ENCODE measurements at regions not wholly inside any gene's neighbourhood (a gene's known extent, or its start where the extent isn't known, plus 50 kb on each side); places are given as distances from the start of the nearest gene placed in this dataset.

DNA sequence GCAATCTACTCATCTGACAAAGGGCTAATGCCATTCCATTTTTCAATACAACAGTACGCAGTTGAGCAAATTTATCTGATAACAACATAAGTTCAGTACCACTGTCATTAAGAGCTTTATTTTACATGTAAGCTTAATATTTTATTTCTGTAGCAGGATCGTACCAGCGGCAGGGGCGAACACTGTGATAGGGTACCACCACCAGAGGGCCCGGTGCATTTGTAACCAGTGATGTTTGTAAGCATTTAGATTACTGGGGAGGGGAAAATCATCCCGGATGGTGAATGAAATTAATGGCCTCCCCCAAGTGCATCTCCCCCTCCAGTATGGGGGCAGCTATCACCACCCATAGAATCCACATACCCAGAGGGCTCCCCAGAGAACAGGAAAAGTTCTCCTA is 179.0 kb downstream of the ADGRA3 start:
- DNase-seq (ENCODE audit: low read depth in 2 of 2): no peak

DNA sequence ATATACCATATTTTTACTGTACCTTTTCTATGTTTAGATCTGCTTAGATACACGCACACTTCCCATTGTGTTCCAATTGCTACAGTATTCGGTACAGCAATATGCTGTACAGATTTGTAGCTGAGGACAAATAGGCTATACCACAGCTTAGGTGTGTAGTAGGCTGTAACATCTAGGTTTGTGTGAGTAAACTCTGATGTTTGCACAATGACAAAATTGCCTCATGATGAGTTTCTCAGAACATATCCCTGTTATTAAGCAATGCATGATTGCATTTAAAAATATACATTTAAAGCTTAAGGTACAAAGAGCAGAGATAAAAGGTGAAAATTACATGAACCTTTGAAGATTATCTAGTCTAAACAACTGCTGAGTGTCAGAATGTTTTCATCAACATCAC is 181.7 kb downstream of the ADGRA3 start:
- DNase-seq (ENCODE audit: low read depth in 2 of 2): no peak

DNA sequence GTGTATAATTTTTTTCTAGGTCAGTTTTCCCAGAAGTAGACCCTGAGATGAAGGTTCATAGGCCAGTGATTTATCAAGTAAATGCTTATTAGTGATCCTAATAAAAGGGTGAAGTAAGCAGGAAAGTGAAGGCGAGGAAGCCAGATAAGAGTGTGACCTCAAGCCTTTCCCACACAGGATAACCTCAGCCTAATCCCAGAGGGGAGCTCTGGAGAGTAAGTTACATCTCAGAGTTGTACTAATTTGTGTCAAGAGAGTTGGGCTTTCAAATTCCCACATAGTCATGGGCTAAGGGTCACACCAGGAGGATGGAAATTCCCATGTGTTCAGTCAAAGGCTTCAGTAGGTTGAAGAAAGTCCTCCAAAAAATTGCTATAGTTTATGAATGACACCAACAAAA is 191.4 kb downstream of the ADGRA3 start:
- no peak for DNase-seq (ENCODE audit: low read depth in 2 of 2)

DNA sequence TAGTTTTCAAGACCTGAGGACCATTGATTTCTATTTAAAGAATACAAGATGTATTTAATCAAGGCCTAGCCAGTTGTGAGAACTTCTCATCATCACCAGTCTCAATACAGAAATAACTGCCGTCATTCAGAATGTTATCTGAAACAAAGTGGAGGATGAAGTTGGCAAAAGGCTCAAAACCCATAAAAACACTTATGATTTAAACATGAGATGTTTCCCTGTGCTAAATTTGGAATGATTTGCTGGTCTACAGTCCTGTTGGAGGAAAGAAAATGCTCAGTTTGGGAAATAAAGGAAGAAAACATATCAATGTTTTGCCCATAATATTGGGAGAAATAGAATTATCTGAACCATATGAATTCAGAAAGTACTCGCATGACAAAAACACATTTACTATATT is 192.2 kb downstream of the ADGRA3 start:
- DNase-seq (ENCODE audit: low read depth in 2 of 2): no peak

DNA sequence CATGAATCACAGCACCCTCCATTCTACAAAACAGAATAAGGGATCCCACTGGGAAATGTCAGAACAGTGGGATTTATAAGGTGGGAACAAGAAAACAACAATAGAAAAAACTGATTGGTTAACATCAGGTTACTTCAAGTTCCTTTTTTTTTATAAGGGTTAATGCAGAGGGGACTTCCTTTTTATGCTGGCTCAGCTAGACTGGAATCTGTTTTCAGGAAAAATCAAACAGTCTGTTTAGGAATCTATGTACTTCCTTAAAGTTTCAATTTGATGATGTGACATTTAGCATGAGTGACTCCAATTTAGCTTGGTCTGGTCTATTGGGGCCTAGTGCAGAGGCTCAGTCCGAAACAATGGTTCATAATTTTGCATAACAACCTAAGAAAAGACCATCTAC is 192.9 kb downstream of the ADGRA3 start:
- DNase-seq (ENCODE audit: low read depth in 2 of 2): no peak

DNA sequence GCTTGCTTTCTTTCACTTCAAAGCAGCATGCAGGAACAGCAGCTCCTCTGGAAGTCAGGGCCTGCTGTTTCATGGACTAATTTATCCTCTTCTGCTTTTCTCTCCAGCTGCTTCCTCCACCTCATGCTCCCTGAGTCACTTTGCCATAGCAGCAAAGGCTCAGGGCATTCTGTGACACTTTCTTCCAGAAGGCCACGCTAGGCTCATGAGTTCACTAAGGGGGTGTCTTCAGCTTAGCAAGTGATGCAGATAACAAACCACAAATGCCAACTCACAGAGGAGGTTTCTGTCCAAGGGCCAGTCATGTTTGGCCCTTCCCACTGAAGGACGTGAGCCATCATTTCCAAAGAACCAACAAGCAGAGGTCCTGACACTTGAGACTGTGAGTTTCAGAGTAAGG is 200.2 kb downstream of the ADGRA3 start:
- DNase-seq (ENCODE audit: low read depth in 2 of 2): no peak

DNA sequence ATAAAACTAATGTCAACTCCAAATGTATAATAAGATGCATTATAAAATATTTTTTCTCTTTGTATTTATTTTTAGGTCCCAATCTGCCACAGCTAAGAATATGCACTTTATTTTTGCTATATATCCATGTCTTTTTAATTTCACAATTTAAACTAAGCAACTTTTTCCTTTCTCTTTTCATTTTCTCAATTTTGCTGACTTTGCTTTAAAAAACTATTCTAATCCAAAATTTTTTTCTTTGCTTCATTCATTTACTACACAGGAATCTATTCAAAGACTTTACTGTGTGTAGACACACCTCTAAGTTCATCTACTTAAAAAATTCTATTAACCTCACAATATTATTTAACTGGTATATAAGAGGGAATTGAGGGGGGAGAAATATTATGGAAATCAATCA is 201.9 kb downstream of the ADGRA3 start:
- no peak for DNase-seq (ENCODE audit: low read depth in 2 of 2)

DNA sequence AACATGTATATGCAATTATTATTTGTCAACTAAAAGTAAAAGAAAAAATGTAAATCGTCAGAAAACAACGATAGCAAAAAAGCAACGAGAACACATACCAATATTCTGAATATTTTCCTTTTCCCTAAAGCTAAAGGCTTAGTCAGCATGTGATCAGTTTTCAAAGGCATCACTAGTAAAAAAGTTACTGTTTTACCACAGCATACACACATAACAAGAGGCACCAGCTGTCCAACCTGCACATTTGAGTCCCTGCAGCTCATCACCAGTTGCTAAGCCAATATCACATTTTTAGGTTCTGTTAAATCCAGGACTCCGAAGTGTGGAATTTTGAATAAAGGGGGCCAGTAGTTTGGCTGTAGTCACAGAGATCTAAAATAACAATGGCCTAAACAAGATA is 203.8 kb downstream of the ADGRA3 start:
- no peak for DNase-seq (ENCODE audit: low read depth in 2 of 2)

DNA sequence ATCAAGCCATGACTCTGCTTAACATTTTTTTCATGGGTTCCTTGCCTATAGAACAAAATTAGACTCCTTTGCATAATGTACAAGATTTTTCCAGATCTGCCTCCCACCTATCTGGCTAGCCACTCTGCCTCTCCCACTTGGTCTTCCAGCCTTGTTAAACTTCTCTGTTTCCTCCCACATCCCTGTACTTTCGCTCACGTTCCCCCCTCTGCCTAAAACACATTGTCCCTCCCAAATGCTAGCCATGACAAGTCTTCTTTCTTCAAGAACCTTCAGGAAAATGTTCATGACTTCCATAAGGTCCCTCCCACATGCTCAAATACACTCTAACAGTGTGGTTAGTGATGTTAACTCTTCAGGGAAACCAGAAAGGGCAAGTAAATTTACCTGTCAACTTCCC is 214.6 kb downstream of the ADGRA3 start:
- no peak for DNase-seq (ENCODE audit: low read depth in 2 of 2)

DNA sequence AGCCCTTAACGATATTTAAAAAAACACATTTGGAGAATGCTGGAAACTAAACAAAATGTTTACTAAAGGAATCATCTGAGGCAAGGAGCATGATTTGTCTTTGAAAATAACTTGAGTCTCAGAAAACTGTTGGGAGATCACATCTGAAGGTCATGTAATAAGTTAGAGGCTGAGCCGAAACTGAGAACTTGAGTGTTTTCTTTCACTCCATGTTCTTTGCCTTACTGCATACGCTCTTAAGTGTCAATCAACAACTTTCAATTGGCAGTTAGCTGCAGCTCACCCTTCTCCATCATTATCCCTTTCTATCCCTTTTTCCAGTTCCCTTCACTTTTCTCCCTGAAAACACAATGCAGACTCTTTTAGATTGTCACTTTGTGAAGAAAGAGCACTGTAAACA is 216.2 kb downstream of the ADGRA3 start:
- no peak for DNase-seq (ENCODE audit: low read depth in 2 of 2)

DNA sequence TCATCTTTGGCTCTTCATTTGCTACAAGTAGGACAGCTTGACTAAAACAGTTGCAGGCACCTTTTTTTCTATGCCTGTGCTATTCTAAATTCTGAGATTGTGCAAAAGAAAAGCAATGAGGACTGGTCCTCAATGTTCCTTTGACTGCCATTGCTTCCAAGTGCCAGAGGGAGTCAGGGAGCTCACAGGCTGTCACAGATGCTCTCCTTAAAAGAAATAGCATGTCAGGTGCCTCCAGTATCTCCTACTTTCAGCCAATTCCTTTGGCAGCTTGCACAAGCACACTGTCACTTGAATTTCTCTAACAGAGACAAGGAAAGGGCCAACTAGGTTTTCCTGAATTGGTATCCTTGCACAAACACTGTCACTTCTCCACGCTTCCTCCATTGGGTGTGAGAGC is 228.2 kb downstream of the ADGRA3 start:
- no peak for DNase-seq (ENCODE audit: low read depth in 2 of 2)

DNA sequence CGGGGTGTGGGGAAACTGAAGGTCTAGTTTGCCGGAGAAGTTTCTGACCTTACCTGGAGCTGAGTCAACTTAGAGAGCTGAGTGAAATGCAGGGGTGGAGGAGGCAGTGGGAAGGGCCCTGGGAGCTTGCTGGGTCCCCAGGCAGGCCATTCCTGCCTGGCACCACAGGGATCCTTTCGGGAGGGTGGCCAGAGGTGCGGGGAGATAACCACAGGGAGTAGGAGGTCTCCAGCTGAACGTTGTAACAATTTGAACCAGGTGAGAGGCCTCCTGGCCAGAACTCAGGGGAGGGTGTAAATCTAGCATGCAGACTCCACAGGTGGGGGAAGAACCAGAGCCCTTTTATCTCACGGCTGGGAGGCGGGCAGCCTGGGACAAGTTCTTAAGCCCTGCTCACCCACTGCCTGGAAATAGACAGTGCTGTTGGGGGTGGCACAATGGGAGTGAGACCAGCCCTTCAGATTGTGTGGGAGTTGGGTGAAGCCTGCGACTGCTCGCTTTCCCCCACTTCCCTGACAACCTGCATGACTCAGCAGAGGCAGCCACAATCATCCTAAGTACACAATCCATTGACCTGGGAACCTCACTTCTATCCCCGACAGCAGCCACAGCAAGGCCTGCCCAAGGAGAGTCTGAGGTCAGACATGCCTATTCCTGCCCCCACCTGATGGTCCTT is 247.4 kb downstream of the ADGRA3 start:
- DNase-seq (ENCODE audit: low read depth in 2 of 2): no peak

DNA sequence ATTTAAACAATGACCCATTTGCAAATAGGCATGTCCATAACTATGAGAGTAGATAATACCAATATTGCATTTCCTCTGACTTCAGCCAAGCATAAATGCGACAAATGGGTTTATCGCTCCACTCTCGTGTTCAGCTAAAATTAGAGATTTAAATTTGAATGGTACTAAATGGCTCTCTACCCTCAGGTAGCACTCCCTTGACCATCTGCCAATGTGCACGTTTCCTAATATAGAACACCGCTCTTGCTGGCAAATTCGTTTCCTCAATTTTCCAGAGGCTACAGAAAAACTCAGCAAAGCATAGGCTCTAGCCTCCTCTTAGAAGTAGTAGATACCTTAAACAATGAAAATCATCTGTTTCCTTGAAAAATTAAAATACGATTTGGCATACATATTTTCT is 251.6 kb downstream of the ADGRA3 start:
- no peak for DNase-seq (ENCODE audit: low read depth in 2 of 2)

DNA sequence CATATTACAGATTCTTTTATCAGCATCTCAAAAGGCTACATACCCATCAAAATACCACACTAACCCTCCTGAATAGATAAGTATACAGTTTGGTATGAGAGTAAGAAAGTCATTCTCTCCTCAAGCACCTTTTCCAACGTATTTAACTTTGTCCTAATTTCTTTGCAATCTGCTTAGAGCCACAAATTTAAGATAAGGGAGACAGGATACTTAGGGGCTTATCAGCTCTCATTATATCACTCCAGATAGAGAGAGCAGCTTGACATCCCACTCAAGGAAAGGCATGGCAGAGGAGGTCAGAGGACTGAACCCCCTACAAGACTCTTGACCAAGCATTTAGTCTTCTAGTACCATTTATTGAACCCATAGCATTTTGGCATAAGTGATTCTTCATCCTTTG is 262.4 kb downstream of the ADGRA3 start:
- DNase-seq (ENCODE audit: low read depth in 2 of 2): no peak

DNA sequence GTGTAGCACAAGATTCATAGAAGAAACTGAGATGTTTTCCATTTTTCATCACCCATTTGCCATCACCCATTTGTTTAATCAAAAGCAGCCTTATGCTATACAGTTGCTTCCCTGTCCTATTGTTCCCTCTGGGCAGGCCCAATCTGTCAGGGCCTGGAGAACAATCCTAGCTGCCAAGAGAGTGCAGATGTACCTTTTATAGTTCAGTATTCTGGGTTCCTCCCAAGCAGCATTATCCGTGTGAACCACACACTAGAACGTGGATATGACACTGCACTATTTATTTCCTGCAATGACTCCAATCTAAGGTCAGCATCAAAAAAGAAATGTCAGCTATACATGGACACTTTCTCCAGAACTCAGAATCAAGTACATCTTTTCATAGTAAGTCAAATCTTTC is 269.0 kb downstream of the ADGRA3 start:
- no peak for DNase-seq (ENCODE audit: low read depth in 2 of 2)

DNA sequence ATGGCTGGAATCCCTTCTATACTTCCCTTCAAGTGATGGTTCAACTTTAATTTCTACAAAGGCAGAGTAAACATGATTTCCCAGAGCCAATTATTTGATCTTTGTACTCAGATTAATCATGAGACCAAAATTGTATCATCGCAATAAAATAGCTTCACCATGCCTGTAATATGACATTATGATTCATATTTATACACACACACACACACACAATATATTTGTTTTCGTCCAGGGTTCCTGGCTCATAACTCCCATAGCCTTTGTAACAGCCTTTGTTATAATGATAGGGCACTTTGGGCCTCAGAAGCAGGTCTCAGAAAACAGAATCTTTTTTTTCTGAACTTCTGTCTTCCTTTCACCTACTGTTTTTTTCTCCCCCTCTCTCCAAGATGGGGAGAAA is 270.6 kb downstream of the ADGRA3 start:
- DNase-seq (ENCODE audit: low read depth in 2 of 2): no peak

DNA sequence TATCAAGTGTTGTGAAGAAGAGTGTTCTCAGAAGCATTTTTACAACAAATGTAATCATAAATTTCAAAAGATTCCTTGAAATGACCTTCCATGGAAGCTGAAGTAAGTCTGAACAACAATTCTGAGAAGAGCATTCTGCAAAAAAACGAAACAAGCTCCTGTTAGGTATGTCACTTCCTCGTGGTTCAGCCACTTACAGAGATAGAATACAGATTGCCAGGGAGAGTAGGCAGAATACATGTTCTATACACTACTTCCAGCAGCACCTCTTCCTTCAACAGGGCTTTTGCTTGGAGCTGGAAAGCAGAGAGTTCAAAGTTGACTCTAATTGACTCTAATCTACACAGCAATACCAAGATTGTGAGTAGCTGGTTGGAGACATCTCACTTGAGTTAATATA is 274.5 kb downstream of the ADGRA3 start:
- DNase-seq (ENCODE audit: low read depth in 2 of 2): no peak

DNA sequence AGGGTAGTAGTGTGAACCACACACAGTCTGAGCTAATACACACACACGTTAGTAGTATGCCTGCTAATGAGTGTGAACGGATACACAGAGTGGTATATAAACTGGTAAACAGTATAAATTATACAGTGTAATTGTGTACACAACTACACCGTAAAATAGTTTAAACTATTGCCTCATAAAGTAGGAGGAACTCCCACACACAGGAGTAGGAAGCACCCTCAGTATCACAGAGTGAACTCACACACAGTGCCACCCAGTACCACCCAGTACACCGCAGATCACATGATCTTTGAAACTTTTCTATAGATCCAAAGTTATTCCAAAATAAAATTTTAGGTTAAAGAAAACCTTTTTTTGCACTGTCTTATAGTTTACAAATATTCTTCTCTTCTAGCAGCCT is 275.1 kb downstream of the ADGRA3 start:
- DNase-seq (ENCODE audit: low read depth in 2 of 2): no peak

DNA sequence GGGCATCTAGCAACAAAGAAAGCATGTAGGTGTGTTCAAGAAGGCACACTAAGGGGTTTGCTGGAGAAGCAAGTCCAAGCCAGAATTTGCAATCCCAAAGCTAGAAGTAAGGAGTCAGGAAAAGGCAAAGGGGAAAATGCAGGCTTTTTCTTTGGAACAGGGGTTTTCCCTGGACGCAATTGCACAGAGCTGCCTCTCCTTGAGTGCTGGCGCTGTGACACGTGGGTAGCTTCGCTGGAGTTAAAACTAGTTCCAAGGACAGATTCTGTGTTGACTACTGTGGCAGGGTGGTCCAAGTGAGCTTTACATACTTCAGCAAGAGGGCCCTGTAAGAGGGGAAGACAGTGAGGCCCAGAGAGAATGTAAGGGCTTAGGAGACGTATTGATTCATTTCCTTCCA is 277.1 kb downstream of the ADGRA3 start:
- no peak for DNase-seq (ENCODE audit: low read depth in 2 of 2)

DNA sequence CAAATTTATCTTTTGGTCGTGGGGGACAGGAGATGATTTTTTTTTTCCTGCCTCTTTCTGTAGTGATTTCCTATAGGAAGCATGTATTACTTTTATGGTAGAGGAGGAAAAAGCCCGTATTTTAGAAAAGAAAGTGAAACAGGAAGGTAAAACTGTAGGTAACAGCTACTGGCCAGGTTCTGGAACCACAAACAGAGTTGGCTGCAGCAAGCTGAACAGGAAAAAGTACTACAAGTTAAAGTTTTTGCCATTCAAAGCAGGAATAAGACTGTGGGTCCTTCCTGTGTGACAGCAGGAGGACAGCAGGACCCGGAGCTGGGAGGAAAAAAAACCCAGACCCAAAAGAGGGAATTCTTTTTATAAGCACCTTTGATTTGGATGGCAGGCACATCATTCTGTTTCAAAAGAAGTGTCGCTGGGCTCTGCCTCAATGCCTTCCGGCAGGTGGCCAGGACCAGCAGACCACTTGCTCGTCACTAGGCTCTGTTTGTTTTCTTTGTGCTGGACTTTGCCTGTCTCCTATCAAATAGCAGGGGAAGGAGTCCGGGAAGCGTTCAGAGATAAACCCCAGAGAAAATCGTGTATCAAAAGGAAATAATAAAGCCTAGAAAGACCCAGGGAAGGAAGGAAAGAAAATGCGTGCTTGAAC is 277.9 kb downstream of the ADGRA3 start:
- no peak for DNase-seq (ENCODE audit: low read depth in 2 of 2)

DNA sequence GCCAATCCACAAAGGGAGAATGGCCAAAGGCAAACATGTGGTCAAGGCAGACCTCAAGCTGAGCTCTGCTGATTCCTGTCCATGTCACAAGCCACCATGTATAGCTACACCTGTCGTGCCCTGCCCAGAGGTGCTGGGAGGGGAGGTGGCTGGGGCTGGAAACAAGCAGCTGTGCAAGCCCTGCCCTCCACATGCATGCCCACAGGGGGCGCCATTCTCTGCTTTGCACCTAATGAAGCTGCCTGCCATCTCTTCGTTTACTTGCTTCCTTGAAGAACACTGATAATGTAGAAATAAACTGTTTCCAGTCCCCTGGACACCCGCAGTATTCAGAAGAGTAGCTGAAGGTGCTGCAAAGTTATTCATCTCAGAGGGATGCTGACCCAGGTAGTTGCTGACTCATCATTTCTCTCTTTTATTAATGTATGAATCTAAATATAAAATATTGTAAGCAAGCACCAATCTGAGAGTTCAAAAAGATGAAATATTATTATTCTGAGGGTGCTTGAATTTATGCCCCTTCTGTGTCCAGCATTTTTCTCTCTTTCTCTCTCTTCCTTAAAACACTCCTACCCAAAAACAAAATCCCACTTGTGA is 278.6 kb downstream of the ADGRA3 start:
- no peak for DNase-seq (ENCODE audit: low read depth in 2 of 2)

DNA sequence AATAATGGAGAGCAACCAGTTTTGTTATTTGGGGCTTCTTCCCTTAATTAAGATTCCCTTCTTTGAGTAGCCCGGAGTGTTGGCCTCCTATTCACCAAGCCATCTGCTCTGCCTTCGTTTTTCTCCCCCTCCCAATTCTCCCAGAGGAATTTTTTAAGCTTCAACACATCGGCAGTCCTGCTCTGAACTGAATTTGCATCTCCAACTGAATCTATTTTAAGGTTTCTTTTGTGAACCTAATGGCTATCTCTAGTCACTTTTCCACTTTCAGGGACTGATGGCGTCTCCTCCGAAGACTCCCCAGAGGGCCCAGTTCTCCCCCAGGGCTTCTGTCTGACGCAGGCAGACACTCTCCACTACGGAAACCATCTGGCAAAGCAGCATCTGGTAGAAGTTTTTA is 280.2 kb downstream of the ADGRA3 start:
- DNase-seq (ENCODE audit: low read depth in 2 of 2): no peak

DNA sequence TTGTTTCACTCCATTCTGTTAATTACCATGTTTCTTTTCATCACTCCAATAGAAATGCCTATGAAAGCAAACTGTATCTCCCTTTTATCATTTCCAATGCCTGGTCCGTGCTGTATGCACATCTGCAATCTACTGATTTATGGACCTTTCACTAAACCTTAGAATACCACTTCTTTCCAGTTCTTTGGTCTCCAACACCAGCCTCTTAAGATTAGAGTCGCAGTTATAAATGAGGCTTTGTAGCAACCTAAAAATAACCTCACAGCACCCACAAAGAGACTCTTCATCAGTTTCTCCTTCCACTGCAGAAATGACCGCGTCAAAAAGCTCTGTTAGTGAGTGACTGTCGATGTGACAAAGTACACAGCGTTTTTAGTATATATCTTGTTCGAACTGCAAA is 282.6 kb downstream of the ADGRA3 start:
- DNase-seq (ENCODE audit: low read depth in 2 of 2): no peak

Data from dermis microvascular lymphatic vessel endothelial cell (primary cell).